Nephron progenitor cell (in vitro differentiated cells): ENCODE measurements at regions not wholly inside any gene's neighbourhood (a gene's known extent, or its start where the extent isn't known, plus 50 kb on each side); places are given as distances from the start of the nearest gene placed in this dataset.

ENCODE experiments used
- DNase-seq: peaks from one replicate; pipeline ENCODE4 v3.0.0; 2021
- H3K27ac Mint-ChIP-seq: 2 replicates; pipeline ENCODE4 v1.8.0; 2021; ENCODE audit warnings: mild to moderate bottlenecking, moderate library complexity, mixed read lengths
- H3K27me3 Mint-ChIP-seq: 2 replicates; pipeline ENCODE4 v1.8.0; 2021; ENCODE audit warnings: mild to moderate bottlenecking, low read depth, mixed read lengths; ENCODE audit not compliant: poor library complexity
- H3K36me3 Mint-ChIP-seq: 2 replicates; pipeline ENCODE4 v1.8.0; 2021; ENCODE audit warnings: low read depth, mixed read lengths
- H3K4me1 Mint-ChIP-seq: 2 replicates; pipeline ENCODE4 v1.8.0; 2021; ENCODE audit warnings: mixed read lengths
- H3K4me3 Mint-ChIP-seq: 2 replicates; pipeline ENCODE4 v1.8.0; 2021; ENCODE audit warnings: mild to moderate bottlenecking, moderate library complexity, mixed read lengths
- H3K9me3 Mint-ChIP-seq: 2 replicates; pipeline ENCODE4 v1.8.0; 2021; ENCODE audit warnings: mild to moderate bottlenecking, moderate library complexity, mixed read lengths
- TF ChIP-seq, protein P1 (sequence below): fragments of 200-600 bp; sonication (generic); IDR thresholded peaks from 2 replicates; pipeline ENCODE4 v1.5.0; 2021; ENCODE audit warnings: antibody characterized with exemption

GRCh38 chr6:169880516-169880915 is 129.1 kb downstream of the ERMARD start:
- Mint-ChIP-seq H3K4me1 (peaks cover 4% of the 10 kb centered on the region), H3K27ac (no peak overlapping the region), H3K4me3 (no peak overlapping the region), H3K9me3 (peaks cover 21% of the 10 kb centered on the region), H3K27me3 (peaks cover 38% of the 10 kb centered on the region), H3K36me3 (no peaks in the 10 kb centered on the region)
- no peak for DNase-seq
- TF ChIP-seq, protein P1, sequence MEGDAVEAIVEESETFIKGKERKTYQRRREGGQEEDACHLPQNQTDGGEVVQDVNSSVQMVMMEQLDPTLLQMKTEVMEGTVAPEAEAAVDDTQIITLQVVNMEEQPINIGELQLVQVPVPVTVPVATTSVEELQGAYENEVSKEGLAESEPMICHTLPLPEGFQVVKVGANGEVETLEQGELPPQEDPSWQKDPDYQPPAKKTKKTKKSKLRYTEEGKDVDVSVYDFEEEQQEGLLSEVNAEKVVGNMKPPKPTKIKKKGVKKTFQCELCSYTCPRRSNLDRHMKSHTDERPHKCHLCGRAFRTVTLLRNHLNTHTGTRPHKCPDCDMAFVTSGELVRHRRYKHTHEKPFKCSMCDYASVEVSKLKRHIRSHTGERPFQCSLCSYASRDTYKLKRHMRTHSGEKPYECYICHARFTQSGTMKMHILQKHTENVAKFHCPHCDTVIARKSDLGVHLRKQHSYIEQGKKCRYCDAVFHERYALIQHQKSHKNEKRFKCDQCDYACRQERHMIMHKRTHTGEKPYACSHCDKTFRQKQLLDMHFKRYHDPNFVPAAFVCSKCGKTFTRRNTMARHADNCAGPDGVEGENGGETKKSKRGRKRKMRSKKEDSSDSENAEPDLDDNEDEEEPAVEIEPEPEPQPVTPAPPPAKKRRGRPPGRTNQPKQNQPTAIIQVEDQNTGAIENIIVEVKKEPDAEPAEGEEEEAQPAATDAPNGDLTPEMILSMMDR = no peak

- no peaks in the 10 kb centered on the region for H3K4me1 Mint-ChIP-seq
- H3K36me3 Mint-ChIP-seq = peaks cover 8% of the 10 kb centered on the region
- TF ChIP-seq, protein P1 = no peak
- no peak overlapping the region for H3K4me3 Mint-ChIP-seq
- H3K27ac Mint-ChIP-seq = no peak overlapping the region
- peaks cover 12% of the 10 kb centered on the region for H3K27me3 Mint-ChIP-seq
- H3K9me3 Mint-ChIP-seq = peaks cover 14% of the 10 kb centered on the region
- no peak for DNase-seq
Observed at GRCh38 chr6:169869301-169869700, 117.9 kb downstream of the ERMARD start.

DNA sequence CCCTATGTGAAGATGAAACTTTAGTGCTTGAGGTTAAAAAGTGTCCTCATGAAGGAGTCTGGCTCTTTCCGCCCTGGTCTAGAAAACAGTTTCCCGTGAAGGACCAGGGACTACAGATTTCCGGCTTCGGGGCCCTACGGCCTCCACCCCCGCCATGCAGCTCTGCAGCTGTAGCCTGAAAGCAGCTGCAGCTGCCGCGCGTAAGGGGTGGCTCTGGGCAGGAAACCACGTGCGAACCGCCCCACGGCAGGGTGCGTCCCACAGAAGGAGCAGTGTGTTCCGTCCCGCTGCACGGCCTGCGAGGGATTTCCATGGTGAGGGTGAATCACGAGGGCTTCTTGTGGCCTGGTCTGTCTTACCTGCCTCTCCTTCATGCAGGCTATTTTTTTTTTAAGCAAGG is 117.0 kb downstream of the ERMARD start:
- Mint-ChIP-seq H3K9me3 (peaks cover 14% of the 10 kb centered on the region), H3K4me3 (no peak overlapping the region), H3K27ac (no peak overlapping the region), H3K4me1 (peaks cover 5% of the 10 kb centered on the region), H3K27me3 (peaks cover 12% of the 10 kb centered on the region), H3K36me3 (peaks cover 8% of the 10 kb centered on the region)
- TF ChIP-seq, protein P1 = no peak
- no peak for DNase-seq

DNA sequence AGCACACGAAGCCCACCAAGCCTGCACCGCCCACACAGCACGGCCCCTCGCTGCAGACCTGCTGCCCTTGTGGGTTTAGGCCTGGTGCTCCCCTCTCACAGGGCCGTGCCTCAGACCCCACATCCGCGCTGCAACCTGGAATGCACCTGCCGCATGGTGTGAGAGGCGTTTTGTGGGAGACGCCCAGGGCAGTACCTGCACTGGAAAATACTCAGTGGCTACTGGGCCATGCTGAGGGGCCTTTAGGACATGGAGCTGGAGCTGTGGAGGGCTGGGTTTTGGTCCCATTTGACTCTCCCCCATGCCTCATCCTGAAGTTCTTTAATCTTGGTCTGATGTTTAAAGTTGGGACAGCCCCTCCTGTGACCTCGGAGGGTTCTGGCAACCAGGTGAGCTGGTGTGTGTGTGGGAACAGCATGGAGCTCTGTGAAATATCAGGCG is 116.3 kb downstream of the ERMARD start:
- DNase-seq = no peak
- H3K36me3 Mint-ChIP-seq = peaks cover 8% of the 10 kb centered on the region
- H3K4me3 Mint-ChIP-seq = no peak overlapping the region
- H3K27ac Mint-ChIP-seq = no peak overlapping the region
- H3K27me3 Mint-ChIP-seq = peaks cover 8% of the 10 kb centered on the region
- peaks cover 14% of the 10 kb centered on the region for H3K9me3 Mint-ChIP-seq
- TF ChIP-seq, protein P1 = no peak
- peaks cover 8% of the 10 kb centered on the region for H3K4me1 Mint-ChIP-seq

- Mint-ChIP-seq H3K9me3 (peaks cover 8% of the 10 kb centered on the region), H3K36me3 (peaks cover 6% of the 10 kb centered on the region), H3K27ac (no peak overlapping the region), H3K4me1 (peaks cover 16% of the 10 kb centered on the region), H3K4me3 (no peak overlapping the region), H3K27me3 (peaks cover 8% of the 10 kb centered on the region)
- DNase-seq = no peak
- TF ChIP-seq, protein P1 = no peak
Observed at GRCh38 chr6:169866668-169867521, 115.5 kb downstream of the ERMARD start.

DNA sequence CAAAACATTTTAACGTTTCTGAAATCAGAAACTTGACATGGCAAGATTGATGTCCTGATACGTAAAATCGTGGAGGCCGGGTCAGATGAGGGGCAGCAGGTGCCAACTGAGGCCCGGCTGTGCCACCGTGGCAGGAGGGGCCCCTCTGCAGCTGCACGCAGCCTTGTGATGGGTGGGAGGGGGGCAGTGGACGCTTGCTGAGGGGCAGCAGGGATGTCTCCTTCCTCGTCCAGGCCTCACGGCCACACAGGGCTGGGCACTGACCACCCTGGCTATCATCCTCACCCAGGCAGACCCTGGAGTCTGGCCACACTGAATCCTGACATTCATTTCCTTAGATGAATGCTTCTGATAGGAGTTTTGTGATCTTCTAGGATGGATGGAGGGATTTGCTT is 114.7 kb downstream of the ERMARD start:
- TF ChIP-seq, protein P1 = no peak
- H3K27ac Mint-ChIP-seq = no peak overlapping the region
- DNase-seq = no peak
- peaks cover 6% of the 10 kb centered on the region for H3K9me3 Mint-ChIP-seq
- no peak overlapping the region for H3K4me3 Mint-ChIP-seq
- peaks cover 17% of the 10 kb centered on the region for H3K4me1 Mint-ChIP-seq
- peaks cover 5% of the 10 kb centered on the region for H3K36me3 Mint-ChIP-seq
- peaks cover 8% of the 10 kb centered on the region for H3K27me3 Mint-ChIP-seq
